Right lobe of liver (tissue), 6 donors: ENCODE measurements at regions not wholly inside any gene's neighbourhood (a gene's known extent, or its start where the extent isn't known, plus 50 kb on each side); places are given as distances from the start of the nearest gene placed in this dataset.
A peak's percentile ranks its signal among the peaks of the same experiment; 100 is the strongest.

Experiments used
- ATAC-seq, 4 donors: fragments of 200-7000 bp; cut with Tn5 transposase; one replicate each; pipeline ENCODE4 v1.9.1; 2020; ENCODE audit warnings: mild to moderate bottlenecking in 4 of 4, moderate library complexity in 4 of 4
- DNase-seq, 3 donors: peaks; one replicate each; pipeline ENCODE4 v3.0.0-alpha.2; 2020
- H3K27ac ChIP-seq, 3 donors: fragments of 200-600 bp; one replicate each; pipeline ENCODE4 v1.8.0; 2022
- H3K27me3 ChIP-seq, 2 donors: fragments of 200-600 bp; one replicate each; pipeline ENCODE4 v1.8.0; 2022
- H3K36me3 ChIP-seq, 4 donors: fragments of 200-600 bp; sonication (generic) in 1 of 4; one replicate each; pipeline versions ENCODE4 v1.5.1 to v1.8.0; 2017 to 2022; ENCODE audit warnings: control low read depth in 1 of 4
- H3K4me1 ChIP-seq, 4 donors: fragments of 200-600 bp; sonication (generic) in 1 of 4; one replicate each; pipeline versions ENCODE4 v1.5.1 to v1.8.0; 2017 to 2022; ENCODE audit warnings: control low read depth in 1 of 4
- H3K4me3 ChIP-seq, 3 donors: fragments of 200-600 bp; one replicate each; pipeline ENCODE4 v1.8.0; 2022
- H3K9me3 ChIP-seq, 4 donors: fragments of 200-600 bp; sonication (generic) in 1 of 4; one replicate each; pipeline versions ENCODE4 v1.5.1 to v1.8.0; 2017 to 2022; ENCODE audit warnings: control low read depth in 1 of 4
- CTCF ChIP-seq, 4 donors: fragments of 200-600 bp in 3 of 4; fragments of 450-650 bp in 1 of 4; IDR thresholded peaks; one replicate each; pipeline versions ENCODE4 v1.5.1 to v1.8.0; 2016 to 2022; ENCODE audit warnings: antibody characterized with exemption in 4 of 4, mild to moderate bottlenecking in 2 of 4
- POLR2A ChIP-seq: fragments of 450-650 bp; IDR thresholded peaks from one replicate; pipeline ENCODE4 v1.6.1; 2017; ENCODE audit warnings: antibody characterized with exemption, mild to moderate bottlenecking
- WGBS: methylation state at CpG from one replicate; pipeline ENCODE4 v1.1.6; 2018; ENCODE audit warnings: low coverage, low lambda C conversion rate; ENCODE audit not compliant: insufficient coverage; ENCODE audit errors: missing lambda C conversion rate; 5-methylcytosine and 5-hydroxymethylcytosine counted together
- intact Hi-C, 2 donors: fragments of 100-400 bp; cut with DNase I; formaldehyde crosslinking; loops; one replicate each; pipeline versions ENCODE4 v1.11.2 to v1.14.1; 2022
- donor health status: DM: no; HTN: yes; CAD: no.
- donor health status: DM: no; HTN: no; CAD: no.
- donor health status: DM: no; HTN: no; CAD: no.
- donor health status: DM: no; HTN: yes; CAD: no.
- donor health status: DM: no; HTN: yes; CAD: no.

GRCh38 chr4:122234686-122235085 lies 82.6 kb downstream of the BLTP1 start:
- WGBS = 84% methylated on average over 3 of the region's 3 CpGs
- DNase-seq = no peak
- ATAC-seq = no peak
- H3K9me3 ChIP-seq = no peaks in the 10 kb centered on the region
- no peak for TF ChIP-seq CTCF (IDR thresholded peaks at IDR 0.05)
- no peak for TF ChIP-seq POLR2A
- intact Hi-C loops = no loop called here
- H3K36me3 ChIP-seq = peaks cover 0 to 17% (median 2%) of the 10 kb centered on the region in 4 donors
- no peak overlapping the region for H3K4me3 ChIP-seq
- H3K4me1 ChIP-seq = no peaks in the 10 kb centered on the region
- no peak overlapping the region for H3K27ac ChIP-seq
- H3K27me3 ChIP-seq = no peaks in the 10 kb centered on the region

- H3K27me3 ChIP-seq = no peaks in the 10 kb centered on the region
- DNase-seq (no peak), ATAC-seq (no peak)
- TF ChIP-seq CTCF (IDR thresholded peaks at IDR 0.05) (no peak), POLR2A (no peak)
- H3K4me3 ChIP-seq = no peak overlapping the region
- intact Hi-C loops = no loop called here
- no peaks in the 10 kb centered on the region for H3K9me3 ChIP-seq
- no peak overlapping the region for H3K27ac ChIP-seq
- peaks cover 0 to 2% (median 0%) of the 10 kb centered on the region in 4 donors for H3K4me1 ChIP-seq
- peaks cover 0 to 34% (median 0%) of the 10 kb centered on the region in 4 donors for H3K36me3 ChIP-seq
- WGBS = 91% methylated on average over 4 of the region's 4 CpGs
Measured at GRCh38 chr4:122243785-122244184, 91.7 kb downstream of the BLTP1 start.

GRCh38 chr4:122244764-122245163 lies 92.6 kb downstream of the BLTP1 start:
- Histone ChIP-seq H3K27me3 (no peaks in the 10 kb centered on the region), H3K36me3 (peaks cover 0 to 30% (median 0%) of the 10 kb centered on the region in 4 donors), H3K27ac (no peak overlapping the region), H3K4me3 (no peak overlapping the region), H3K9me3 (no peaks in the 10 kb centered on the region), H3K4me1 (peaks cover 0 to 12% (median 0%) of the 10 kb centered on the region in 4 donors)
- ATAC-seq (no peak), DNase-seq (no peak)
- intact Hi-C loops = no loop called here
- 81% methylated on average over 3 of the region's 3 CpGs for WGBS
- TF ChIP-seq POLR2A (no peak), CTCF (IDR thresholded peaks at IDR 0.05) (no peak)

- H3K9me3 ChIP-seq = no peaks in the 10 kb centered on the region
- H3K36me3 ChIP-seq = peaks cover 0 to 27% (median 0%) of the 10 kb centered on the region in 4 donors
- WGBS = 91% methylated on average over 2 of the region's 2 CpGs
- no peak for DNase-seq
- intact Hi-C loops = no loop called here
- peaks cover 0 to 13% (median 0%) of the 10 kb centered on the region in 4 donors for H3K4me1 ChIP-seq
- H3K27ac ChIP-seq = no peak overlapping the region
- ATAC-seq = no peak
- H3K4me3 ChIP-seq = no peak overlapping the region
- H3K27me3 ChIP-seq = no peaks in the 10 kb centered on the region
- TF ChIP-seq CTCF (IDR thresholded peaks at IDR 0.05) (no peak), POLR2A (no peak)
Measured at GRCh38 chr4:122246551-122246950, 94.4 kb downstream of the BLTP1 start.

GRCh38 chr4:122249357-122249756 lies 97.2 kb downstream of the BLTP1 start:
- Histone ChIP-seq H3K27ac (peak overlapping the region in 2 of 3 donors; percentile 24 to 30), H3K36me3 (peaks cover 0 to 34% (median 2%) of the 10 kb centered on the region in 4 donors), H3K4me3 (no peak overlapping the region), H3K27me3 (no peaks in the 10 kb centered on the region), H3K9me3 (no peaks in the 10 kb centered on the region), H3K4me1 (peaks cover 0 to 13% (median 0%) of the 10 kb centered on the region in 4 donors)
- ATAC-seq = peak; percentile 90 to 94 (median 92)
- intact Hi-C loops = no loop called here
- no peak for DNase-seq
- TF ChIP-seq CTCF (IDR thresholded peaks at IDR 0.05) (no peak), POLR2A (no peak)
- WGBS = 33% methylated on average over 1 of the region's 1 CpG
